ENCODE measurements at regions not wholly inside any gene's neighbourhood (a gene's known extent, or its start where the extent isn't known, plus 50 kb on each side); places are given as distances from the start of the nearest gene placed in this dataset.

- DNase-seq (ENCODE audit: low spot score), result no peak
- TF ChIP-seq CTCF (IDR thresholded peaks at IDR 0.05; ENCODE audit: extremely low read depth, missing control alignments), result no peak
These were observed 103.8 kb upstream of the PRR20G start for GRCh38 chr3:127391436-127392155.

DNA sequence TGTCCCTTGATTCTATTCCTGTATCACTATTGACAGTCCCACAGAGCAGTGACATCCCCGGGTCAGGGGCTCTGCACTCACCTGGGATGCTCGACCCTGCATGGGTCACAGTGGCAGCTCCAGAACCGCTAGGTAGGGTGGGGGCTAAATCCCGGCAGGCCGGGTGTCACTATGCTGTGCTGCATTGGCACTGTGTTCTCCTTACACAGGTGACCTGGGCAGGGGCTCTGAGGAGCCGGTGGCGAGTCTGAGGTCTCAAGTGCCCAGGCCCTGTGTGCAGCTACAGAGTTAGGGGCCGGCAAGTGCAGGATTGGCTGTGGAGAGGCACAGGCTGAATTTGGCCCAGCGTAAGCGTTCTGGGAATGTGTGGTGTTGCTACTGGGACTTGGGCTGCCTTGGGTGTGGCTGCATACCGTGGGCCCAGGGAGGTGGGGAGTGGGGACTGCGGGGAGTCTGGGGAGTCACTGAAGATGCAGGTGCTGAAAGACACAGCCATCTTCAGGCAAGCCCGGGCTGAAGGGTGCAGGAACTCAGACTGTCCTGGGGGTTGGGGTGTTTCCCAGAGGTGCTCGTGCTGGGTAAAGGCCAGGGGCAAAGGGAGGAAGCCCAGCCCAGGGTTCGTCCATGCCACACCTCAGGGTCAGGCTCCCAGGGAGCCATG lies 102.6 kb upstream of the PRR20G start:
- no peak for DNase-seq (ENCODE audit: low spot score)
- no peak for TF ChIP-seq CTCF (IDR thresholded peaks at IDR 0.05; ENCODE audit: extremely low read depth, missing control alignments)

DNA sequence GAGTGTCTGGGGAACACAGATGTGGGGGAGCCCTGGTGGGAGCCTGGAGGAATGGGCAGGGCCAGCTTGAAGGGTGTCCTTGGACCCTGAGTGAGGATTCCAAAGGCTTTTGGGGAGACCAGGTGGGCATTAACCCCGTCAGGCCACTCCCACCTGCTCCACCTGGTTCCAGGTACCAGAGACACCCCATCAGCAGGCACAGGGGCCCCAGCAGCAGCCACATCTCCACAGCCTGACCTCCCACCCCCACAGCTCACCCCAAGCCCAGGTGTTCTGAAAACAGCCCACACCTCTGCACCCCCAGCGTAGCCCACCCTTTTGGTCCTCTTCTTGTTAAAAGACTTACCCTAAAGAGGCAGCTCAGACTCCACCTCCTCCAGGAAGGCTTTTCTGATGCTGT lies 102.1 kb upstream of the PRR20G start:
- TF ChIP-seq CTCF (IDR thresholded peaks at IDR 0.05; ENCODE audit: extremely low read depth, missing control alignments), result no peak
- DNase-seq (ENCODE audit: low spot score), result no peak

- no peak for TF ChIP-seq CTCF (IDR thresholded peaks at IDR 0.05; ENCODE audit: extremely low read depth, missing control alignments)
- no peak for DNase-seq (ENCODE audit: low spot score)
These were observed 101.6 kb upstream of the PRR20G start for GRCh38 chr3:127389420-127389819.

- no peak for TF ChIP-seq CTCF (IDR thresholded peaks at IDR 0.05; ENCODE audit: extremely low read depth, missing control alignments)
- DNase-seq (ENCODE audit: low spot score), result no peak
These were observed 100.6 kb upstream of the PRR20G start for GRCh38 chr3:127388427-127388826.

GRCh38 chr3:127387556-127388153 lies 99.8 kb upstream of the PRR20G start:
- DNase-seq (ENCODE audit: low spot score), result no peak
- no peak for TF ChIP-seq CTCF (IDR thresholded peaks at IDR 0.05; ENCODE audit: extremely low read depth, missing control alignments)

DNA sequence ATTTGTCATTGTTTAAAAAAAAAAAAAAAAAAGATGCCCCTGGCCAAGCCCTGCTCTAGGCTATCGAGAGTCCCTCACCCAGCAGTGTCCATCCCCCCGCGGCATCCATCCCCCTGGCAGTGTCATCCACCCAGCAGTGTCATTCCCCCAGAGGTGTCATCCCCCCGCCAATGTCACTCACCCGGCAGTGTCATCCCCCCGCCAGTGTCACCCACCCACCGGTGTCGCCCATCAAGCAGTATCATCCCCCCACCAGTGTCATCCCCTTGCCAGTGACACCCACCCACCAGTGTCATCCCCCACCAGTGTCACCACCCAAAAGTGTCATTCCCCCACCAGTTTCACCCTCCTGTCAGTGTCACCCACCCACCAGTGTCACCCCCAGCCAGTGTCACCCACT lies 99.3 kb upstream of the PRR20G start:
- DNase-seq (ENCODE audit: low spot score), result no peak

More for the DNA sequence above, 99.3 kb upstream of the PRR20G start:
- no peak for TF ChIP-seq CTCF (IDR thresholded peaks at IDR 0.05; ENCODE audit: extremely low read depth, missing control alignments)

Measured in GM20000 (cell line).